ENCODE measurements at regions not wholly inside any gene's neighbourhood (a gene's known extent, or its start where the extent isn't known, plus 50 kb on each side); places are given as distances from the start of the nearest gene placed in this dataset.

GRCh38 chr11:43573873-43574272 is 106.7 kb upstream of the HSD17B12 start:
- peaks cover 100% of the 10 kb centered on the region for H3K27me3 ChIP-seq
- 37% methylated on average over 5 of the region's 5 CpGs for WGBS (ENCODE audit: low lambda C conversion rate, missing lambda C conversion rate)
- TF ChIP-seq EZH2phosphoT487 (IDR thresholded peaks at IDR 0.05; ENCODE audit: low read depth, severe bottlenecking, unreplicated experiment) (no peak), EZH2 (IDR thresholded peaks at IDR 0.05; ENCODE audit: borderline replicate concordance) (no peak)
- TF ChIP-seq, protein P1, sequence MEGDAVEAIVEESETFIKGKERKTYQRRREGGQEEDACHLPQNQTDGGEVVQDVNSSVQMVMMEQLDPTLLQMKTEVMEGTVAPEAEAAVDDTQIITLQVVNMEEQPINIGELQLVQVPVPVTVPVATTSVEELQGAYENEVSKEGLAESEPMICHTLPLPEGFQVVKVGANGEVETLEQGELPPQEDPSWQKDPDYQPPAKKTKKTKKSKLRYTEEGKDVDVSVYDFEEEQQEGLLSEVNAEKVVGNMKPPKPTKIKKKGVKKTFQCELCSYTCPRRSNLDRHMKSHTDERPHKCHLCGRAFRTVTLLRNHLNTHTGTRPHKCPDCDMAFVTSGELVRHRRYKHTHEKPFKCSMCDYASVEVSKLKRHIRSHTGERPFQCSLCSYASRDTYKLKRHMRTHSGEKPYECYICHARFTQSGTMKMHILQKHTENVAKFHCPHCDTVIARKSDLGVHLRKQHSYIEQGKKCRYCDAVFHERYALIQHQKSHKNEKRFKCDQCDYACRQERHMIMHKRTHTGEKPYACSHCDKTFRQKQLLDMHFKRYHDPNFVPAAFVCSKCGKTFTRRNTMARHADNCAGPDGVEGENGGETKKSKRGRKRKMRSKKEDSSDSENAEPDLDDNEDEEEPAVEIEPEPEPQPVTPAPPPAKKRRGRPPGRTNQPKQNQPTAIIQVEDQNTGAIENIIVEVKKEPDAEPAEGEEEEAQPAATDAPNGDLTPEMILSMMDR (IDR thresholded peaks at IDR 0.05; ENCODE audit: poor library complexity), result no peak

GRCh38 chr11:43574411-43574810 is 106.1 kb upstream of the HSD17B12 start:
- no peaks in the 10 kb centered on the region for H3K9me2 ChIP-seq (replicated peaks; ENCODE audit: insufficient read depth)

More at GRCh38 chr11:43573873-43574272, 106.7 kb upstream of the HSD17B12 start:
- Histone ChIP-seq H3K36me3 (replicated peaks; ENCODE audit: insufficient read depth, low read depth) (no peaks in the 10 kb centered on the region), H3K27ac (no peak overlapping the region), H3K9me2 (replicated peaks; ENCODE audit: insufficient read depth) (no peaks in the 10 kb centered on the region), H3K9me3 (ENCODE audit: low read depth) (no peaks in the 10 kb centered on the region), H3K4me2 (no peak overlapping the region), H4K20me1 (ENCODE audit: insufficient read depth, poor library complexity, severe bottlenecking) (no peaks in the 10 kb centered on the region), H2AFZ (no peak overlapping the region), H3K79me2 (no peaks in the 10 kb centered on the region), H3K4me1 (ENCODE audit: insufficient read depth) (peaks cover 12% of the 10 kb centered on the region), H3K4me3 (no peak overlapping the region)
- DNase-seq (ENCODE audit: low spot score), result no peak

GRCh38 chr11:43574949-43575912 is 105.3 kb upstream of the HSD17B12 start:
- no peaks in the 10 kb centered on the region for H3K79me2 ChIP-seq
- DNase-seq (ENCODE audit: low spot score), result peak; percentile 65
- no peaks in the 10 kb centered on the region for H3K9me2 ChIP-seq (replicated peaks; ENCODE audit: insufficient read depth)
- H3K4me3 ChIP-seq, result peak overlapping the region; percentile 35
- H3K36me3 ChIP-seq (replicated peaks; ENCODE audit: insufficient read depth, low read depth), result no peaks in the 10 kb centered on the region
- H2AFZ ChIP-seq, result peak overlapping the region; percentile 47
- peaks cover 12% of the 10 kb centered on the region for H3K4me1 ChIP-seq (ENCODE audit: insufficient read depth)
- H3K27me3 ChIP-seq, result peaks cover 95% of the 10 kb centered on the region
- H3K27ac ChIP-seq, result no peak overlapping the region
- H3K4me2 ChIP-seq, result peak overlapping the region; percentile 98
- no peaks in the 10 kb centered on the region for H4K20me1 ChIP-seq (ENCODE audit: insufficient read depth, poor library complexity, severe bottlenecking)
- TF ChIP-seq, protein P1 (IDR thresholded peaks at IDR 0.05; ENCODE audit: poor library complexity), result no peak
- TF ChIP-seq EZH2 (IDR thresholded peaks at IDR 0.05; ENCODE audit: borderline replicate concordance), result peak; percentile 21
- H3K9me3 ChIP-seq (ENCODE audit: low read depth), result no peaks in the 10 kb centered on the region
- 2% methylated on average over 45 of the region's 50 CpGs for WGBS (ENCODE audit: low lambda C conversion rate, missing lambda C conversion rate)

More at GRCh38 chr11:43574411-43574810, 106.1 kb upstream of the HSD17B12 start:
- no peak for DNase-seq (ENCODE audit: low spot score)
- H3K36me3 ChIP-seq (replicated peaks; ENCODE audit: insufficient read depth, low read depth), result no peaks in the 10 kb centered on the region
- H2AFZ ChIP-seq, result no peak overlapping the region
- H3K27me3 ChIP-seq, result peaks cover 99% of the 10 kb centered on the region
- peak overlapping the region; percentile 98 for H3K4me2 ChIP-seq
- H3K27ac ChIP-seq, result no peak overlapping the region
- no peaks in the 10 kb centered on the region for H3K79me2 ChIP-seq
- peaks cover 12% of the 10 kb centered on the region for H3K4me1 ChIP-seq (ENCODE audit: insufficient read depth)
- TF ChIP-seq EZH2phosphoT487 (IDR thresholded peaks at IDR 0.05; ENCODE audit: low read depth, severe bottlenecking, unreplicated experiment) (no peak), EZH2 (IDR thresholded peaks at IDR 0.05; ENCODE audit: borderline replicate concordance) (no peak)
- TF ChIP-seq, protein P1 (IDR thresholded peaks at IDR 0.05; ENCODE audit: poor library complexity), result no peak
- peak overlapping the region; percentile 35 for H3K4me3 ChIP-seq
- H4K20me1 ChIP-seq (ENCODE audit: insufficient read depth, poor library complexity, severe bottlenecking), result no peaks in the 10 kb centered on the region
- no peaks in the 10 kb centered on the region for H3K9me3 ChIP-seq (ENCODE audit: low read depth)
- 17% methylated on average over 1 of the region's 1 CpG for WGBS (ENCODE audit: low lambda C conversion rate, missing lambda C conversion rate)

Data from hepatocyte (in vitro differentiated cells).